GM12892 (cell line): ENCODE measurements at regions not wholly inside any gene's neighbourhood (a gene's known extent, or its start where the extent isn't known, plus 50 kb on each side); places are given as distances from the start of the nearest gene placed in this dataset.

Experiments
- POLR2A ChIP-seq: IDR thresholded peaks from 2 replicates; pipeline ENCODE4 v1.6.1; 2011; ENCODE audit warnings: low read depth, low read length, control low read depth
- POLR2AphosphoS5 ChIP-seq: IDR thresholded peaks from 2 replicates; pipeline ENCODE4 v1.6.1; 2011; ENCODE audit warnings: low read depth, low read length, control low read depth

DNA sequence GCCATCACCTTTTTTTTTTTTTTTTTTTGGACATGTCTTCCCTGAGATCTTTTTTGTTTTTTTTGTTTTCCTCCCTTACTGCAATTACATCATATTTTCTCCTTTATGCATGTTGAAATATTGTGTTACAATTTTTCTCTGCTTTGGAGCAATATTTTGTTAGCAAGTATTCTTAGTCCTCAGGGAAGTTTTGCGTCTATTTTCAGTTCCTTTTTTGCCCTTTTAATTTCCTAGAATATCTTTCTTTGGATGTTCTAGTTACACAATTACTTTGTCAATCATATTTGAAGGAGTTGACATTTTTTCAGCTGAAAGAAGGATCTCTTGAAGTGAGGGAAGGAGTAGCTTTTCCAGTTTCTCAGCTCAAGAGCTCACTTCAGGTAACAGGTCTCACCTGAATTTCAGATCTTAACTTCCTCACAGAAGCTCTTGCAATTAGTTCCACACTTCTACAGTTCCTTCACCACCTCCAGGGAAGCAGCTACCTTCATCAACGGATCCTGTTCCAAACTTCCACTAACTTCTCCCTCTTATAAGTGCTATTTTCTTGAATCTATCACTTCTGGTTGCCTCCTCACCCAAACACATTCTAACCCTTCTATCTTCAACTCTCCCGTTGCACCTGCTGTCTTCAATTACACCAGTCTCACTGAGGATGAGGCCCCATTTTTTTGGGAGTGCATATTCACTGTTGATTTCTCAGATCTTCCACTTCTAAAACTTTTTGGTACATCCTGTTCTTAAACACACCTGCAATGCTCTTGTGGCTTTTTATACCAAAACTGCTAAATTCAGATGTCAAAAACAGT is 57.8 kb upstream of the CPOX start:
- TF ChIP-seq POLR2A = no peak
- TF ChIP-seq POLR2AphosphoS5 = no peak
